GM21723 (cell line): ENCODE measurements at regions not wholly inside any gene's neighbourhood (a gene's known extent, or its start where the extent isn't known, plus 50 kb on each side); places are given as distances from the start of the nearest gene placed in this dataset.
"Not testable (repeated sequence)": the region's sequence is repeated elsewhere in the genome, so short reads cannot be mapped to it uniquely, and the experiment has no call there.

ENCODE experiments used
- ATAC-seq: cut with Tn5 transposase; IDR thresholded peaks from one replicate; pipeline ENCODE4 v1.9.1; 2021; ENCODE audit warnings: mild to moderate bottlenecking, moderate library complexity; ENCODE audit not compliant: unreplicated experiment

GRCh38 chr10:131577178-131577555, 265.6 kb upstream of the TCERG1L start:
- ATAC-seq = no peak

GRCh38 chr10:131577786-131578471, 266.4 kb upstream of the TCERG1L start:
- no peak for ATAC-seq

- ATAC-seq = no peak
These were observed 267.0 kb upstream of the TCERG1L start for GRCh38 chr10:131578472-131578970.

GRCh38 chr10:131579251-131580071, 267.9 kb upstream of the TCERG1L start:
- no peak for ATAC-seq

- ATAC-seq = no peak
These were observed 268.6 kb upstream of the TCERG1L start for GRCh38 chr10:131580076-131580652.

GRCh38 chr10:131580674-131581073, 269.2 kb upstream of the TCERG1L start:
- ATAC-seq = no peak

- not testable (repeated sequence) for ATAC-seq
These were observed 270.0 kb upstream of the TCERG1L start for GRCh38 chr10:131581547-131581946.

GRCh38 chr10:131584287-131584686, 272.8 kb upstream of the TCERG1L start:
- no peak for ATAC-seq

- ATAC-seq = no peak
These were observed 274.2 kb upstream of the TCERG1L start for GRCh38 chr10:131585761-131586160.

GRCh38 chr10:131586958-131587357, 275.4 kb upstream of the TCERG1L start:
- ATAC-seq = no peak

GRCh38 chr10:131587976-131588680, 276.6 kb upstream of the TCERG1L start:
- no peak for ATAC-seq

- no peak for ATAC-seq
These were observed 277.2 kb upstream of the TCERG1L start for GRCh38 chr10:131588704-131589220.

GRCh38 chr10:131590567-131590966, 279.0 kb upstream of the TCERG1L start:
- ATAC-seq = no peak

- ATAC-seq = no peak
These were observed 280.4 kb upstream of the TCERG1L start for GRCh38 chr10:131591936-131592335.

- ATAC-seq = no peak
These were observed 291.6 kb upstream of the PPP2R2D start for GRCh38 chr10:131609176-131609575.

- ATAC-seq = no peak
These were observed 285.7 kb upstream of the PPP2R2D start for GRCh38 chr10:131615150-131615549.

- ATAC-seq = no peak
These were observed 284.8 kb upstream of the PPP2R2D start for GRCh38 chr10:131616040-131616439.

- no peak for ATAC-seq
These were observed 283.5 kb upstream of the PPP2R2D start for GRCh38 chr10:131617113-131617858.

- ATAC-seq = no peak
These were observed 282.1 kb upstream of the PPP2R2D start for GRCh38 chr10:131618587-131619267.

- ATAC-seq = no peak
These were observed 280.5 kb upstream of the PPP2R2D start for GRCh38 chr10:131620314-131620713.
